ENCODE measurements at regions not wholly inside any gene's neighbourhood (a gene's known extent, or its start where the extent isn't known, plus 50 kb on each side); places are given as distances from the start of the nearest gene placed in this dataset.

- DNase-seq (no peak), ATAC-seq (no peak)
- Histone ChIP-seq H3K4me1 (no peaks in the 10 kb centered on the region), H3K9me3 (peaks cover 0 to 4% of the 10 kb centered on the region in 2 donors), H3K27me3 (no peaks in the 10 kb centered on the region), H3K36me3 (no peaks in the 10 kb centered on the region), H3K27ac (no peak overlapping the region), H3K4me3 (no peak overlapping the region)
- no peak for TF ChIP-seq CTCF (IDR thresholded peaks at IDR 0.05)
- intact Hi-C loops (cut with DNase I) = no loop called here
Observed at GRCh38 chr4:178598672-178599071, 1156.4 kb upstream of the AGA start.

- TF ChIP-seq CTCF (IDR thresholded peaks at IDR 0.05) = no peak
- H3K27me3 ChIP-seq = no peaks in the 10 kb centered on the region
- H3K4me3 ChIP-seq = no peak overlapping the region
- intact Hi-C loops (cut with DNase I) = no loop called here
- H3K27ac ChIP-seq = no peak overlapping the region
- H3K4me1 ChIP-seq = no peaks in the 10 kb centered on the region
- DNase-seq (no peak), ATAC-seq (no peak)
- H3K36me3 ChIP-seq = no peaks in the 10 kb centered on the region
- peaks cover 0 to 4% of the 10 kb centered on the region in 2 donors for H3K9me3 ChIP-seq
Observed at GRCh38 chr4:178599521-178599920, 1157.3 kb upstream of the AGA start.

- DNase-seq (no peak), ATAC-seq (no peak)
- H3K4me1 ChIP-seq = no peaks in the 10 kb centered on the region
- H3K36me3 ChIP-seq = no peaks in the 10 kb centered on the region
- H3K9me3 ChIP-seq = peaks cover 0 to 4% of the 10 kb centered on the region in 2 donors
- no peak overlapping the region for H3K4me3 ChIP-seq
- no peak for TF ChIP-seq CTCF (IDR thresholded peaks at IDR 0.05)
- H3K27ac ChIP-seq = no peak overlapping the region
- intact Hi-C loops (cut with DNase I) = no loop called here
- H3K27me3 ChIP-seq = no peaks in the 10 kb centered on the region
Observed at GRCh38 chr4:178602833-178603232, 1160.6 kb upstream of the AGA start.

- no peak for DNase-seq
- Histone ChIP-seq H3K27ac (no peak overlapping the region), H3K4me3 (no peak overlapping the region), H3K4me1 (no peaks in the 10 kb centered on the region), H3K36me3 (no peaks in the 10 kb centered on the region), H3K9me3 (no peaks in the 10 kb centered on the region), H3K27me3 (no peaks in the 10 kb centered on the region)
- no peak for TF ChIP-seq CTCF (IDR thresholded peaks at IDR 0.05)
- intact Hi-C loops (cut with DNase I) = no loop called here
- no peak for ATAC-seq
Observed at GRCh38 chr4:178611062-178611461, 1168.8 kb upstream of the AGA start.

GRCh38 chr4:178612733-178613132 is 1170.5 kb upstream of the AGA start:
- no peaks in the 10 kb centered on the region for H3K4me1 ChIP-seq
- ATAC-seq (no peak), DNase-seq (no peak)
- intact Hi-C loops (cut with DNase I) = no loop called here
- no peak overlapping the region for H3K27ac ChIP-seq
- no peak overlapping the region for H3K4me3 ChIP-seq
- no peak for TF ChIP-seq CTCF (IDR thresholded peaks at IDR 0.05)
- H3K9me3 ChIP-seq = no peaks in the 10 kb centered on the region
- H3K36me3 ChIP-seq = no peaks in the 10 kb centered on the region
- no peaks in the 10 kb centered on the region for H3K27me3 ChIP-seq
